ENCODE measurements at regions not wholly inside any gene's neighbourhood (a gene's known extent, or its start where the extent isn't known, plus 50 kb on each side); places are given as distances from the start of the nearest gene placed in this dataset.
A peak's percentile ranks its signal among the peaks of the same experiment; 100 is the strongest.

GRCh38 chr4:72846280-72847111 is 223.0 kb downstream of the COX18 start:
- Histone ChIP-seq H3K9me3 (ENCODE audit: control insufficient read depth, insufficient read depth, low read length) (no peaks in the 10 kb centered on the region), H4K5ac (ENCODE audit: low read depth, low read length) (no peak overlapping the region), H2BK15ac (ENCODE audit: low read depth, low read length) (no peak overlapping the region), H4K20me1 (ENCODE audit: insufficient read depth, low read length) (no peaks in the 10 kb centered on the region), H2BK120ac (ENCODE audit: low read depth, low read length) (no peak overlapping the region), H3K4me2 (ENCODE audit: low read depth, low read length) (no peak overlapping the region), H3K36me3 (ENCODE audit: control insufficient read depth, insufficient read depth, low read length) (no peaks in the 10 kb centered on the region), H2AK5ac (ENCODE audit: low read depth, low read length) (no peak overlapping the region), H3K4me3 (ENCODE audit: insufficient read depth, low read depth, low read length) (no peak overlapping the region), H3K18ac (ENCODE audit: low read depth, low read length) (no peak overlapping the region), H4K91ac (ENCODE audit: insufficient read depth, low read depth, low read length) (no peak overlapping the region), H2AFZ (replicated peaks; ENCODE audit: low read length, poor library complexity) (no peak overlapping the region), H3K27ac (ENCODE audit: insufficient read depth, low read length) (no peak overlapping the region), H2BK20ac (ENCODE audit: low read depth, low read length) (no peak overlapping the region), H3K56ac (ENCODE audit: extremely low read depth, insufficient read depth, low read length) (no peak overlapping the region), H3K4ac (ENCODE audit: low read depth, low read length) (no peak overlapping the region), H3K9me1 (ENCODE audit: insufficient read depth, low read length) (no peaks in the 10 kb centered on the region), H3K23ac (ENCODE audit: low read depth, low read length) (no peak overlapping the region), H4K8ac (ENCODE audit: low read depth in 2 of 2, low read length in 2 of 2) (no peak overlapping the region), H3K9ac (ENCODE audit: low read depth, low read length) (no peak overlapping the region), H3K27me3 (ENCODE audit: control insufficient read depth, insufficient read depth, low read length) (no peaks in the 10 kb centered on the region), H3K4me1 (ENCODE audit: control insufficient read depth, insufficient read depth, low read length) (no peaks in the 10 kb centered on the region), H3K14ac (replicated peaks; ENCODE audit: low read depth, low read length) (no peak overlapping the region), H2BK5ac (ENCODE audit: low read depth, low read length, poor library complexity, severe bottlenecking) (no peak overlapping the region), H3K79me1 (ENCODE audit: low read depth in 1 of 2, low read length in 2 of 2) (no peaks in the 10 kb centered on the region), H2AK9ac (replicated peaks; ENCODE audit: low read depth, low read length, poor library complexity) (no peak overlapping the region)
- dilution Hi-C loops (cut with HindIII; ENCODE audit: low sequenced_read_pairs, unreplicated experiment) = no loop called here
- peak; percentile 40; the same call in 1 of the 2 replicates for ATAC-seq (ENCODE audit: low read depth)
- intact Hi-C loops (cut with micrococcal nuclease) = no loop called here
- no TSS peak for BruUV-seq (replicated peaks)
- ChIA-PET POLR2A (ENCODE audit: unreplicated experiment) (no interaction called here), CTCF (no interaction called here)
- no peak for TF ChIP-seq CHD1 (IDR thresholded peaks at IDR 0.05; ENCODE audit: low read depth, low read length)
- no peak for TF ChIP-seq NFE2L2 (IDR thresholded peaks at IDR 0.05; ENCODE audit: low read depth, low read length)
- no peak for TF ChIP-seq FOS (IDR thresholded peaks at IDR 0.05; ENCODE audit: low read depth, low read length)
- TF ChIP-seq MXI1 (IDR thresholded peaks at IDR 0.05; ENCODE audit: borderline replicate concordance, low read depth, low read length) = no peak
- no peak for TF ChIP-seq MAFK (IDR thresholded peaks at IDR 0.05; ENCODE audit: low read depth, low read length)
- TF ChIP-seq RCOR1 (IDR thresholded peaks at IDR 0.05; ENCODE audit: insufficient replicate concordance, low read length) = no peak
- TF ChIP-seq BHLHE40 (IDR thresholded peaks at IDR 0.05; ENCODE audit: low read depth, low read length) = no peak
- no peak for TF ChIP-seq SMC3 (IDR thresholded peaks at IDR 0.05; ENCODE audit: low read depth, low read length)
- TF ChIP-seq USF2 (IDR thresholded peaks at IDR 0.05; ENCODE audit: low read depth, low read length) = no peak
- TF ChIP-seq POLR2A (IDR thresholded peaks at IDR 0.05; ENCODE audit: low read depth, low read length) = no peak
- in situ Hi-C loops (cut with MboI; ENCODE audit: low sequenced_read_pairs) = no loop called here
- 55% methylated on average over 6 of the region's 12 CpGs; no CpG with 5 or more reads in 1 of the 2 experiments for WGBS, 2 experiments (ENCODE audit: extremely low coverage in 2 of 2, insufficient read length in 1 of 2)
- no peak for DNase-seq

Measured in IMR-90 (cell line).